H9 (cell line): ENCODE measurements at regions not wholly inside any gene's neighbourhood (a gene's known extent, or its start where the extent isn't known, plus 50 kb on each side); places are given as distances from the start of the nearest gene placed in this dataset.

Experiments
- DNase-seq: peaks from one replicate; pipeline ENCODE4 v3.0.0-alpha.2; 2017
- H2AFZ ChIP-seq: one replicate; pipeline ENCODE4 v1.6.1; 2013; ENCODE audit warnings: mild to moderate bottlenecking, low read length, control low read depth, moderate library complexity
- H2AK5ac ChIP-seq: 2 replicates; pipeline ENCODE4 v1.6.1; 2013; ENCODE audit warnings: low read length, control low read depth, mixed read lengths; ENCODE audit not compliant: insufficient read length
- H2BK120ac ChIP-seq: one replicate; pipeline ENCODE4 v1.6.1; 2013; ENCODE audit warnings: low read depth, mild to moderate bottlenecking, low read length, control low read depth, inconsistent platforms; ENCODE audit not compliant: poor library complexity, severe bottlenecking
- H2BK12ac ChIP-seq: 2 replicates; pipeline ENCODE4 v1.6.1; 2013; ENCODE audit warnings: low read length, control low read depth, mixed read lengths, low read depth; ENCODE audit not compliant: insufficient read length
- H2BK15ac ChIP-seq: 2 replicates; pipeline ENCODE4 v1.6.1; 2013; ENCODE audit warnings: low read depth, low read length, control low read depth
- H2BK20ac ChIP-seq: one replicate; pipeline ENCODE4 v1.6.1; 2013; ENCODE audit warnings: low read depth, mild to moderate bottlenecking, low read length, control low read depth, inconsistent platforms; ENCODE audit not compliant: poor library complexity, severe bottlenecking
- H2BK5ac ChIP-seq: 2 replicates; pipeline ENCODE4 v1.6.1; 2013; ENCODE audit warnings: low read length, control low read depth, mixed read lengths; ENCODE audit not compliant: insufficient read length
- H3K14ac ChIP-seq: 2 replicates; pipeline ENCODE4 v1.6.1; 2013; ENCODE audit warnings: low read length, control low read depth; ENCODE audit not compliant: insufficient read depth
- H3K18ac ChIP-seq: 2 replicates; pipeline ENCODE4 v1.6.1; 2013; ENCODE audit warnings: low read depth, mild to moderate bottlenecking, mixed read lengths, low read length, control low read depth; ENCODE audit not compliant: insufficient read length
- H3K23ac ChIP-seq: 2 replicates; pipeline ENCODE4 v1.6.1; 2013; ENCODE audit warnings: low read length, control low read depth, mixed read lengths, low read depth; ENCODE audit not compliant: insufficient read length
- H3K23me2 ChIP-seq: 2 replicates; pipeline ENCODE4 v1.6.1; 2013; ENCODE audit warnings: low read depth, mild to moderate bottlenecking, mixed read lengths, low read length, control low read depth; ENCODE audit not compliant: insufficient read length, poor library complexity, severe bottlenecking
- H3K27ac ChIP-seq: 2 replicates; pipeline ENCODE4 v1.5.1; 2013; ENCODE audit warnings: low read length, control low read depth, mixed read lengths, low read depth; ENCODE audit not compliant: insufficient read length
- H3K27me3 ChIP-seq: 2 replicates; pipeline ENCODE4 v1.6.1; 2013; ENCODE audit warnings: low read length, control low read depth, inconsistent platforms; ENCODE audit not compliant: insufficient read depth
- H3K4ac ChIP-seq: 2 replicates; pipeline ENCODE4 v1.6.1; 2013; ENCODE audit warnings: low read depth, mild to moderate bottlenecking, control low read depth, inconsistent platforms, low read length, moderate library complexity
- H3K4me1 ChIP-seq: 2 replicates; pipeline ENCODE4 v1.6.1; 2013; ENCODE audit warnings: low read length, control low read depth, inconsistent platforms; ENCODE audit not compliant: insufficient read depth
- H3K4me2 ChIP-seq: 2 replicates; pipeline ENCODE4 v1.6.1; 2013; ENCODE audit warnings: low read length, control low read depth, mixed read lengths; ENCODE audit not compliant: insufficient read length, insufficient read depth
- H3K56ac ChIP-seq: 2 replicates; pipeline ENCODE4 v1.6.1; 2013; ENCODE audit warnings: low read depth, mild to moderate bottlenecking, mixed read lengths, low read length, control low read depth; ENCODE audit not compliant: insufficient read length
- H3K79me1 ChIP-seq: 2 replicates; pipeline ENCODE4 v1.6.1; 2013; ENCODE audit warnings: low read depth, mild to moderate bottlenecking, moderate library complexity, low read length, control low read depth, inconsistent platforms; ENCODE audit not compliant: insufficient read depth, poor library complexity, severe bottlenecking
- H3K79me2 ChIP-seq: 2 replicates; pipeline ENCODE4 v1.6.1; 2013; ENCODE audit warnings: low read length, control low read depth, inconsistent platforms; ENCODE audit not compliant: insufficient read depth
- H3K9ac ChIP-seq: 2 replicates; pipeline ENCODE4 v1.6.1; 2013; ENCODE audit warnings: low read length, control low read depth, mixed read lengths; ENCODE audit not compliant: insufficient read length; ENCODE audit errors: extremely low read depth
- H3K9me3 ChIP-seq: one replicate; pipeline ENCODE4 v1.6.1; 2013; ENCODE audit warnings: low read depth, low read length, inconsistent platforms; ENCODE audit not compliant: control insufficient read depth
- H3T11ph ChIP-seq: one replicate; pipeline ENCODE4 v1.6.1; 2013; ENCODE audit warnings: mild to moderate bottlenecking, low read length, control low read depth, inconsistent platforms
- H4K20me1 ChIP-seq: one replicate; pipeline ENCODE4 v1.6.1; 2013; ENCODE audit not compliant: control insufficient read depth, insufficient read length, insufficient read depth
- H4K5ac ChIP-seq: 2 replicates; pipeline ENCODE4 v1.6.1; 2013; ENCODE audit warnings: low read depth, mild to moderate bottlenecking, mixed read lengths, low read length, control low read depth; ENCODE audit not compliant: insufficient read length
- H4K8ac ChIP-seq: replicated peaks from 2 replicates; pipeline ENCODE4 v1.6.1; 2013; ENCODE audit warnings: low read length, control low read depth, mixed read lengths, low read depth; ENCODE audit not compliant: insufficient read length
- H4K91ac ChIP-seq: 2 replicates; pipeline ENCODE4 v1.6.1; 2013; ENCODE audit warnings: low read depth, mild to moderate bottlenecking, moderate library complexity, mixed read lengths, low read length, control low read depth; ENCODE audit not compliant: insufficient read length
- H3K27ac Mint-ChIP-seq, 3 experiments: 2 replicates in 2 of 3; 3 replicates in 1 of 3; pipeline ENCODE4 v1.8.0; 2020 to 2021; ENCODE audit warnings: mixed read lengths in 3 of 3, mild to moderate bottlenecking in 1 of 3, moderate library complexity in 1 of 3
- H3K27me3 Mint-ChIP-seq: 2 replicates; pipeline ENCODE4 v1.8.0; 2021; ENCODE audit warnings: low read depth, mild to moderate bottlenecking, moderate library complexity, mixed read lengths
- H3K36me3 Mint-ChIP-seq, 3 experiments: 2 replicates in 2 of 3; 3 replicates in 1 of 3; pipeline ENCODE4 v1.8.0; 2020 to 2021; ENCODE audit warnings: low read depth in 3 of 3, mixed read lengths in 3 of 3; ENCODE audit not compliant: insufficient read depth in 1 of 3
- H3K4me1 Mint-ChIP-seq, 2 experiments: 2 replicates each; pipeline ENCODE4 v1.8.0; 2020; ENCODE audit warnings: mixed read lengths in 2 of 2
- H3K4me3 Mint-ChIP-seq, 2 experiments: 2 replicates in 1 of 2; 3 replicates in 1 of 2; pipeline ENCODE4 v1.8.0; 2020 to 2021; ENCODE audit warnings: mild to moderate bottlenecking in 2 of 2, mixed read lengths in 2 of 2, moderate library complexity in 1 of 2
- H3K9me3 Mint-ChIP-seq, 2 experiments: 2 replicates in 1 of 2; 3 replicates in 1 of 2; pipeline ENCODE4 v1.8.0; 2020; ENCODE audit warnings: mild to moderate bottlenecking in 2 of 2, mixed read lengths in 2 of 2, moderate library complexity in 1 of 2
- CTCF ChIP-seq: fragments of 200-600 bp; sonication (generic); conservative IDR thresholded peaks from 3 replicates; pipeline ENCODE4 v1.8.0; 2021; ENCODE audit warnings: antibody characterized with exemption, mild to moderate bottlenecking
- WGBS: extraction: QIAGEN DNeasy Blood & Tissue Kit; methylation state at CpG from one replicate; pipeline ENCODE4 v1.1.7; 2013; ENCODE audit warnings: missing lambda C conversion rate, low lambda C conversion rate, mixed read lengths; ENCODE audit not compliant: insufficient read length; ENCODE audit errors: extremely low coverage; 5-methylcytosine and 5-hydroxymethylcytosine counted together

- Mint-ChIP-seq H3K27me3 (no peaks in the 10 kb centered on the region), H3K4me1 (no peaks in the 10 kb centered on the region), H3K27ac (no peak overlapping the region), H3K36me3 (peaks cover 13 to 35% (median 31%) of the 10 kb centered on the region in 3 experiments), H3K9me3 (peaks cover 35 to 37% of the 10 kb centered on the region in 2 experiments), H3K4me3 (no peak overlapping the region)
- H2AK5ac ChIP-seq = no peak overlapping the region
- no peak overlapping the region for H2BK12ac ChIP-seq
- H3K4me1 ChIP-seq = no peaks in the 10 kb centered on the region
- no peak overlapping the region for H2AFZ ChIP-seq
- no peak overlapping the region for H3K18ac ChIP-seq
- H2BK20ac ChIP-seq = no peak overlapping the region
- no peak overlapping the region for H4K5ac ChIP-seq
- no peak overlapping the region for H3K4ac ChIP-seq
- no peaks in the 10 kb centered on the region for H3K27me3 ChIP-seq
- H3K9ac ChIP-seq = no peak overlapping the region
- no peak overlapping the region for H4K91ac ChIP-seq
- H3K23ac ChIP-seq = no peak overlapping the region
- H3K79me1 ChIP-seq = no peaks in the 10 kb centered on the region
- no peak overlapping the region for H3K14ac ChIP-seq
- H4K20me1 ChIP-seq = no peaks in the 10 kb centered on the region
- H3K79me2 ChIP-seq = no peaks in the 10 kb centered on the region
- no peak overlapping the region for H3K27ac ChIP-seq
- peaks cover 8% of the 10 kb centered on the region for H3K9me3 ChIP-seq
- no peak for DNase-seq
- no peaks in the 10 kb centered on the region for H3K23me2 ChIP-seq
- H2BK5ac ChIP-seq = no peak overlapping the region
- WGBS = no CpG with 5 or more reads among the region's 1 CpG
- no peak overlapping the region for H4K8ac ChIP-seq
- no peak overlapping the region for H2BK120ac ChIP-seq
- TF ChIP-seq CTCF = no peak
- H3K56ac ChIP-seq = no peak overlapping the region
- no peak overlapping the region for H2BK15ac ChIP-seq
- H3K4me2 ChIP-seq = no peak overlapping the region
- no peak overlapping the region for H3T11ph ChIP-seq
Observed at GRCh38 chr11:23318670-23319069, 458.4 kb upstream of the CCDC179 start.
